NCI-H2227 treated with DMSO at 0.1 percent for 48 hours (cell line): ENCODE measurements at regions not wholly inside any gene's neighbourhood (a gene's known extent, or its start where the extent isn't known, plus 50 kb on each side); places are given as distances from the start of the nearest gene placed in this dataset.
A peak's percentile ranks its signal among the peaks of the same experiment; 100 is the strongest.
"Not testable (repeated sequence)": the region's sequence is repeated elsewhere in the genome, so short reads cannot be mapped to it uniquely, and the experiment has no call there.

ENCODE experiments used
- DNase-seq: peaks from one replicate; lab custom pipeline; 2025; lab: John Stamatoyannopoulos, UW

- peak; percentile 60 for DNase-seq
Measured at GRCh38 chr11:22920939-22921565, 60.8 kb upstream of the CCDC179 start.

- DNase-seq, result no peak
Measured at GRCh38 chr11:22922672-22923071, 62.4 kb upstream of the CCDC179 start.

- DNase-seq, result no peak
Measured at GRCh38 chr11:22923561-22923960, 63.3 kb upstream of the CCDC179 start.

GRCh38 chr11:22926341-22926740 lies 66.1 kb upstream of the CCDC179 start:
- no peak for DNase-seq

- DNase-seq, result no peak
Measured at GRCh38 chr11:22927793-22928192, 67.5 kb upstream of the CCDC179 start.

- DNase-seq, result no peak
Measured at GRCh38 chr11:22928207-22928917, 68.1 kb upstream of the CCDC179 start.

- no peak for DNase-seq
Measured at GRCh38 chr11:22930816-22931594, 70.7 kb upstream of the CCDC179 start.

- no peak for DNase-seq
Measured at GRCh38 chr11:22938691-22939090, 78.4 kb upstream of the CCDC179 start.

- DNase-seq, result not testable (repeated sequence)
Measured at GRCh38 chr11:22941544-22941943, 81.3 kb upstream of the CCDC179 start.

- no peak for DNase-seq
Measured at GRCh38 chr11:22957786-22958185, 97.5 kb upstream of the CCDC179 start.

- DNase-seq, result no peak
Measured at GRCh38 chr11:22974251-22974650, 114.0 kb upstream of the CCDC179 start.

GRCh38 chr11:22976146-22976545 lies 115.9 kb upstream of the CCDC179 start:
- DNase-seq, result no peak

- DNase-seq, result no peak
Measured at GRCh38 chr11:22982903-22983302, 122.6 kb upstream of the CCDC179 start.

- DNase-seq, result no peak
Measured at GRCh38 chr11:22984045-22984444, 123.8 kb upstream of the CCDC179 start.

- no peak for DNase-seq
Measured at GRCh38 chr11:22989371-22989770, 129.1 kb upstream of the CCDC179 start.

- DNase-seq, result no peak
Measured at GRCh38 chr11:22991196-22991595, 130.9 kb upstream of the CCDC179 start.

GRCh38 chr11:23006730-23007129 lies 146.5 kb upstream of the CCDC179 start:
- DNase-seq, result no peak

- no peak for DNase-seq
Measured at GRCh38 chr11:23010790-23011335, 150.6 kb upstream of the CCDC179 start.

GRCh38 chr11:23012930-23013329 lies 152.7 kb upstream of the CCDC179 start:
- no peak for DNase-seq

GRCh38 chr11:23013509-23013908 lies 153.2 kb upstream of the CCDC179 start:
- DNase-seq, result no peak

- DNase-seq, result peak; percentile 38
Measured at GRCh38 chr11:23021287-23021863, 161.1 kb upstream of the CCDC179 start.

- DNase-seq, result no peak
Measured at GRCh38 chr11:23022854-23023253, 162.6 kb upstream of the CCDC179 start.
